SK-N-SH (cell line): ENCODE measurements at regions not wholly inside any gene's neighbourhood (a gene's known extent, or its start where the extent isn't known, plus 50 kb on each side); places are given as distances from the start of the nearest gene placed in this dataset.

ENCODE experiments used
- CTCF ChIA-PET: fragments of 300-600, 350-600 bp; formaldehyde crosslinking; extraction: SDS; loops from one replicate; lab custom pipeline; 2021; lab: Yijun Ruan, JAX
- POLR2A ChIA-PET: fragments of 350-600 bp; sonication (Branson Sonifier 250); formaldehyde crosslinking; extraction: SDS; loops from one replicate; lab custom pipeline; 2020; ENCODE audit warnings: antibody characterized with exemption, inconsistent platforms; lab: Yijun Ruan, JAX
- DNase-seq: peaks from one replicate; pipeline ENCODE4 v3.0.0; 2012
- H2AFZ ChIP-seq: fragments of 200-600 bp; sonication (generic); 2 replicates; pipeline ENCODE4 v1.8.1; 2016; ENCODE audit warnings: antibody characterized with exemption, mild to moderate bottlenecking, low read depth
- H3F3A ChIP-seq: fragments of 200-600 bp; sonication (generic); replicated peaks from 2 replicates; pipeline ENCODE3; 2016; ENCODE audit warnings: antibody characterized with exemption, mild to moderate bottlenecking; ENCODE audit not compliant: insufficient read depth
- H3K27ac ChIP-seq, 2 experiments: fragments of 200-500 bp in 1 of 2; fragments of 200-600 bp in 1 of 2; sonication (Bioruptor generic) in 1 of 2; sonication (generic), shearing (Covaris generic) in 1 of 2; 2 replicates each; pipeline versions ENCODE4 v1.5.1 to v1.6.1; 2014 to 2016; ENCODE audit warnings: low read depth in 2 of 2, inconsistent platforms in 1 of 2, low read length in 1 of 2, mild to moderate bottlenecking in 1 of 2, mixed read lengths in 1 of 2
- H3K27me3 ChIP-seq: fragments of 200-600 bp; sonication (generic), shearing (Covaris generic); 2 replicates; pipeline ENCODE4 v1.6.1; 2016; ENCODE audit warnings: mixed run types; ENCODE audit not compliant: insufficient read depth
- H3K36me3 ChIP-seq, 2 experiments: fragments of 200-500 bp in 1 of 2; fragments of 200-600 bp in 1 of 2; sonication (Bioruptor generic) in 1 of 2; sonication (generic) in 1 of 2; replicated peaks in 1 of 2; 2 replicates each; pipeline versions ENCODE3 to v1.5.1; 2014 to 2016; ENCODE audit warnings: low read length in 1 of 2, mild to moderate bottlenecking in 1 of 2; ENCODE audit not compliant: insufficient read depth in 2 of 2, control insufficient read depth in 1 of 2
- H3K4me1 ChIP-seq, 2 experiments: fragments of 200-500 bp in 1 of 2; fragments of 200-600 bp in 1 of 2; sonication (Bioruptor generic) in 1 of 2; sonication (generic), shearing (Covaris generic) in 1 of 2; 2 replicates each; pipeline versions ENCODE4 v1.5.1 to v1.6.1; 2014 to 2016; ENCODE audit warnings: low read depth in 1 of 2, low read length in 1 of 2, mixed run types in 1 of 2; ENCODE audit not compliant: insufficient read depth in 2 of 2, control insufficient read depth in 1 of 2
- H3K4me2 ChIP-seq: fragments of 200-600 bp; sonication (generic), shearing (Covaris generic); 2 replicates; pipeline ENCODE4 v1.6.1; 2017; ENCODE audit warnings: mixed run types
- H3K4me3 ChIP-seq, 2 experiments: fragments of 200-500 bp in 1 of 2; fragments of 200-600 bp in 1 of 2; sonication (Bioruptor generic) in 1 of 2; sonication (generic), shearing (Covaris generic) in 1 of 2; 2 replicates each; pipeline versions ENCODE4 v1.5.1 to v1.8.1; 2014 to 2016; ENCODE audit warnings: low read depth in 2 of 2, inconsistent platforms in 1 of 2, low read length in 1 of 2, mild to moderate bottlenecking in 1 of 2, mixed read lengths in 1 of 2, moderate library complexity in 1 of 2
- H3K79me2 ChIP-seq: fragments of 200-600 bp; sonication (generic); 2 replicates; pipeline ENCODE4 v1.8.1; 2017; ENCODE audit warnings: mild to moderate bottlenecking; ENCODE audit not compliant: insufficient read depth
- H3K9ac ChIP-seq: fragments of 200-600 bp; sonication (generic); 2 replicates; pipeline ENCODE4 v1.6.1; 2017; ENCODE audit warnings: mixed run types
- H3K9me2 ChIP-seq: fragments of 200-600 bp; sonication (generic); 2 replicates; pipeline ENCODE4 v1.6.1; 2017; ENCODE audit warnings: mixed run types
- H3K9me3 ChIP-seq: fragments of 200-600 bp; sonication (generic); 2 replicates; pipeline ENCODE4 v1.6.1; 2017; ENCODE audit warnings: mixed run types, mild to moderate bottlenecking, moderate library complexity
- H4K20me1 ChIP-seq: fragments of 200-600 bp; sonication (generic); 2 replicates; pipeline ENCODE4 v1.6.1; 2017; ENCODE audit warnings: mild to moderate bottlenecking, mixed run types; ENCODE audit not compliant: insufficient read depth
- CHD2 ChIP-seq: fragments of 150-350 bp; IDR thresholded peaks from 2 replicates; pipeline ENCODE4 v1.6.1; 2018; ENCODE audit warnings: low read length; ENCODE audit not compliant: partially characterized antibody
- ELF1 ChIP-seq: IDR thresholded peaks from 2 replicates; pipeline ENCODE4 v1.4.0; 2012
- FOXJ3 ChIP-seq: sonication (generic); formaldehyde crosslinking; IDR thresholded peaks from 2 replicates; pipeline ENCODE4 v1.5.1; 2020; ENCODE audit warnings: mild to moderate bottlenecking, missing genetic modification reagents
- FOXM1 ChIP-seq: IDR thresholded peaks from 2 replicates; pipeline ENCODE4 v1.4.0; 2012; ENCODE audit warnings: low read depth, mild to moderate bottlenecking
- GATA2 ChIP-seq: sonication (generic); formaldehyde crosslinking; IDR thresholded peaks from 2 replicates; pipeline ENCODE4 v1.5.0; 2020; ENCODE audit warnings: mild to moderate bottlenecking, missing genetic modification reagents
- MEF2A ChIP-seq: IDR thresholded peaks from 2 replicates; pipeline ENCODE4 v1.4.0; 2012; ENCODE audit warnings: low read depth, borderline replicate concordance
- MXI1 ChIP-seq: IDR thresholded peaks from 2 replicates; pipeline ENCODE4 v1.6.1; 2012; ENCODE audit warnings: mild to moderate bottlenecking, low read depth, low read length, improper control_type of control experiment
- NFIC ChIP-seq: IDR thresholded peaks from 2 replicates; pipeline ENCODE4 v1.4.0; 2012; ENCODE audit warnings: borderline replicate concordance
- NRF1 ChIP-seq: IDR thresholded peaks from 2 replicates; pipeline ENCODE4 v1.6.1; 2012; ENCODE audit warnings: low read depth, mild to moderate bottlenecking, low read length
- POLR2AphosphoS5 ChIP-seq: IDR thresholded peaks from 2 replicates; pipeline ENCODE4 v1.6.1; 2012; ENCODE audit warnings: low read depth, low read length
- REST ChIP-seq: IDR thresholded peaks from 2 replicates; pipeline ENCODE4 v1.6.1; 2012; ENCODE audit warnings: mild to moderate bottlenecking, low read depth, low read length, moderate library complexity
- RFX5 ChIP-seq: IDR thresholded peaks from 2 replicates; pipeline ENCODE4 v1.6.1; 2012; ENCODE audit warnings: mild to moderate bottlenecking, improper control_type of control experiment, low read length
- RXRA ChIP-seq: IDR thresholded peaks from 2 replicates; pipeline ENCODE4 v1.4.0; 2012; ENCODE audit warnings: low read depth, mild to moderate bottlenecking, borderline replicate concordance
- SMC3 ChIP-seq: IDR thresholded peaks from 2 replicates; pipeline ENCODE4 v1.6.1; 2012; ENCODE audit warnings: low read depth, low read length, improper control_type of control experiment
- TAF1 ChIP-seq: IDR thresholded peaks from 2 replicates; pipeline ENCODE4 v1.6.1; 2012; ENCODE audit warnings: low read depth, mild to moderate bottlenecking, low read length, moderate library complexity, borderline replicate concordance
- TCF12 ChIP-seq: IDR thresholded peaks from 2 replicates; pipeline ENCODE4 v1.4.0; 2012
- USF1 ChIP-seq: IDR thresholded peaks from 2 replicates; pipeline ENCODE4 v1.4.0; 2012; ENCODE audit warnings: low read depth, borderline replicate concordance
- YY1 ChIP-seq: IDR thresholded peaks from 2 replicates; pipeline ENCODE4 v1.4.0; 2012; ENCODE audit warnings: low read depth, mild to moderate bottlenecking
- WGBS: methylation state at CpG from one replicate; pipeline ENCODE4 v1.1.6; 2017; ENCODE audit warnings: low lambda C conversion rate; 5-methylcytosine and 5-hydroxymethylcytosine counted together

DNA sequence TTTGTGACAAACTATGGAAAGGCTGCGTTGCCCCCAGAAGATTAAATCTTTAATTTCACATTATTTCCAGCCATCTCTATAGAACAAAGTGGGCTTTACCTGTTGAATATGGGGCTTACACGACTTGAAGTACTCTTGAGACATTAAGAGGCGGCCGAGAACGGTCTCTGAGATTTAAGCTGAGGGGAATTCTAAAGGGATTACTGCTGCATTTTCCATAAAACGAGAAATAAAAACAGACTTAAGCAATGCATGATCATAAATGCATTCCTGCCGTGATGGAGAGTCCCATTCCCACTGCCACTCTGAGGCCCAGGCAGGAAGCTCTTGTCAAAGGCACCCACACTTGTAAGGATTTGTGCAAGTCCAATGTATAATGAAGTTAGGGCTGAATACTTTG lies 329.7 kb upstream of the SHH start:
- no peaks in the 10 kb centered on the region for H4K20me1 ChIP-seq
- H3K9me3 ChIP-seq, result no peaks in the 10 kb centered on the region
- CTCF ChIA-PET, result no interaction called here
- H3K4me2 ChIP-seq, result no peak overlapping the region
- 7% methylated on average over 7 of the region's 7 CpGs for WGBS
- TF ChIP-seq REST, result no peak
- TF ChIP-seq RXRA, result no peak
- no peak for TF ChIP-seq YY1
- TF ChIP-seq MXI1, result no peak
- no peak for TF ChIP-seq FOXM1
- no peak for TF ChIP-seq CHD2
- no peak for TF ChIP-seq MEF2A
- no peak for TF ChIP-seq TCF12
- TF ChIP-seq USF1, result no peak
- no peak for TF ChIP-seq NRF1
- TF ChIP-seq RFX5, result no peak
- no peak for TF ChIP-seq SMC3
- no peak for TF ChIP-seq NFIC
- no peak for TF ChIP-seq ELF1
- no peak for TF ChIP-seq FOXJ3 (CRISPR knock-in tag)
- TF ChIP-seq GATA2 (CRISPR knock-in tag), result no peak
- no peak for TF ChIP-seq TAF1
- TF ChIP-seq POLR2AphosphoS5, result no peak
- no peak overlapping the region for H2AFZ ChIP-seq
- no peaks in the 10 kb centered on the region for H3K79me2 ChIP-seq
- no peak overlapping the region for H3K4me3 ChIP-seq
- no peaks in the 10 kb centered on the region for H3F3A ChIP-seq
- POLR2A ChIA-PET, result no interaction called here
- peaks cover 63% of the 10 kb centered on the region for H3K27me3 ChIP-seq
- no peak for DNase-seq
- H3K4me1 ChIP-seq, result no peaks in the 10 kb centered on the region
- H3K27ac ChIP-seq, result no peak overlapping the region
- H3K9ac ChIP-seq, result no peak overlapping the region
- H3K36me3 ChIP-seq, result no peaks in the 10 kb centered on the region
- no peaks in the 10 kb centered on the region for H3K9me2 ChIP-seq
